Caco-2 (cell line): ENCODE measurements at regions not wholly inside any gene's neighbourhood (a gene's known extent, or its start where the extent isn't known, plus 50 kb on each side); places are given as distances from the start of the nearest gene placed in this dataset.

Source experiments
- BruUV-seq: library from RNA; stranded (reverse); fragments of 400-500 nt; replicated peaks from 2 replicates; lab custom pipeline; 2021; lab: Mats Ljungman, UMichigan
- CTCF ChIA-PET: fragments of 300-600 bp; sonication (Branson Sonifier 250); formaldehyde crosslinking; loops from one replicate; lab custom pipeline; 2022; ENCODE audit warnings: antibody characterized with exemption; lab: Charles Lee
- POLR2A ChIA-PET: fragments of 300-600 bp; sonication (Branson Sonifier 250); formaldehyde crosslinking; loops from one replicate; lab custom pipeline; 2022; ENCODE audit warnings: antibody characterized with exemption; lab: Charles Lee
- DNase-seq, 2 experiments: peaks; one replicate each; pipeline versions ENCODE4 v3.0.0 to v3.0.0-alpha.2; 2020 to 2022
- H3K27me3 ChIP-seq: replicated peaks from 2 replicates; pipeline ENCODE4 v1.6.0; 2011; ENCODE audit warnings: low read length; ENCODE audit not compliant: control insufficient read depth, insufficient read depth
- H3K36me3 ChIP-seq: 2 replicates; pipeline ENCODE4 v1.5.1; 2011; ENCODE audit warnings: low read length; ENCODE audit not compliant: control insufficient read depth, insufficient read depth
- H3K4me1 ChIP-seq: fragments of 250-450 bp; sonication (Bioruptor Pico); 2 replicates; pipeline ENCODE4 v1.5.1; 2020; ENCODE audit warnings: mild to moderate bottlenecking
- H3K4me3 ChIP-seq: 2 replicates; pipeline ENCODE4 v1.5.1; 2011; ENCODE audit warnings: low read depth, mild to moderate bottlenecking, control low read depth, low read length
- H3K9me3 ChIP-seq: fragments of 250-450 bp; sonication (Bioruptor Pico); 2 replicates; pipeline ENCODE4 v1.5.1; 2020; ENCODE audit warnings: mild to moderate bottlenecking, moderate library complexity
- H3K27ac Mint-ChIP-seq: one replicate; pipeline ENCODE4 v1.8.0; 2022; ENCODE audit warnings: mixed read lengths; ENCODE audit not compliant: unreplicated experiment
- H3K27me3 Mint-ChIP-seq: one replicate; pipeline ENCODE4 v1.8.0; 2022; ENCODE audit warnings: mixed read lengths; ENCODE audit not compliant: insufficient read depth, unreplicated experiment
- H3K36me3 Mint-ChIP-seq: one replicate; pipeline ENCODE4 v1.8.0; 2022; ENCODE audit warnings: mild to moderate bottlenecking, mixed read lengths; ENCODE audit not compliant: insufficient read depth, unreplicated experiment
- H3K4me1 Mint-ChIP-seq: one replicate; pipeline ENCODE4 v1.8.0; 2022; ENCODE audit warnings: low read depth, mixed read lengths; ENCODE audit not compliant: unreplicated experiment
- H3K4me3 Mint-ChIP-seq: one replicate; pipeline ENCODE4 v1.8.0; 2022; ENCODE audit warnings: mild to moderate bottlenecking, moderate library complexity, mixed read lengths; ENCODE audit not compliant: unreplicated experiment
- H3K9me3 Mint-ChIP-seq: one replicate; pipeline ENCODE4 v1.8.0; 2022; ENCODE audit warnings: mixed read lengths; ENCODE audit not compliant: unreplicated experiment
- CTCF ChIP-seq, 2 experiments: fragments of 200-600 bp in 1 of 2; IDR thresholded peaks; 1 replicate in 1 of 2; 2 replicates in 1 of 2; pipeline versions ENCODE4 v1.5.1 to v1.8.0; 2011 to 2022; ENCODE audit warnings: antibody characterized with exemption in 1 of 2, control low read depth in 1 of 2, inconsistent platforms in 1 of 2, low read depth in 1 of 2, low read length in 1 of 2, mild to moderate bottlenecking in 1 of 2, moderate library complexity in 1 of 2; ENCODE audit not compliant: insufficient read depth in 1 of 2, severe bottlenecking in 1 of 2, unreplicated experiment in 1 of 2
- intact Hi-C: fragments of 100-400 bp; cut with micrococcal nuclease; formaldehyde crosslinking; loops from one replicate; pipeline ENCODE4 v1.10.0; 2022; ENCODE audit not compliant: unreplicated experiment

GRCh38 chr2:117631152-117631945 is 183.1 kb upstream of the DDX18 start:
- Histone ChIP-seq H3K4me3 (no peak overlapping the region), H3K4me1 (no peaks in the 10 kb centered on the region), H3K9me3 (no peaks in the 10 kb centered on the region; the same call in 1 of the 2 replicates), H3K36me3 (no peaks in the 10 kb centered on the region), H3K27me3 (peaks cover 2% of the 10 kb centered on the region; the same call in 1 of the 2 replicates)
- POLR2A ChIA-PET: no interaction called here
- intact Hi-C loops: no loop called here
- no TSS peak for BruUV-seq
- CTCF ChIA-PET: no interaction called here
- DNase-seq: no peak
- Mint-ChIP-seq H3K36me3 (no peaks in the 10 kb centered on the region), H3K9me3 (no peaks in the 10 kb centered on the region), H3K4me1 (no peaks in the 10 kb centered on the region), H3K27ac (no peak overlapping the region), H3K4me3 (no peak overlapping the region), H3K27me3 (no peaks in the 10 kb centered on the region)
- no peak for TF ChIP-seq CTCF (IDR thresholded peaks at IDR 0.05; ENCODE audit: insufficient read depth in 1 of 2, low read depth in 1 of 2, low read length in 1 of 2, severe bottlenecking in 1 of 2, unreplicated experiment in 1 of 2)

- Histone ChIP-seq H3K4me3 (no peak overlapping the region), H3K27me3 (peaks cover 2% of the 10 kb centered on the region; the same call in 1 of the 2 replicates), H3K36me3 (no peaks in the 10 kb centered on the region), H3K9me3 (no peaks in the 10 kb centered on the region), H3K4me1 (no peaks in the 10 kb centered on the region)
- CTCF ChIA-PET: no interaction called here
- Mint-ChIP-seq H3K27me3 (no peaks in the 10 kb centered on the region), H3K4me3 (no peak overlapping the region), H3K9me3 (peaks cover 10% of the 10 kb centered on the region), H3K4me1 (no peaks in the 10 kb centered on the region), H3K36me3 (no peaks in the 10 kb centered on the region), H3K27ac (no peak overlapping the region)
- intact Hi-C loops: no loop called here
- no TSS peak for BruUV-seq
- POLR2A ChIA-PET: no interaction called here
- TF ChIP-seq CTCF (IDR thresholded peaks at IDR 0.05; ENCODE audit: insufficient read depth in 1 of 2, low read depth in 1 of 2, low read length in 1 of 2, severe bottlenecking in 1 of 2, unreplicated experiment in 1 of 2): no peak
- DNase-seq: no peak
Measured at GRCh38 chr2:117635481-117635880, 179.0 kb upstream of the DDX18 start.

- H3K27me3 Mint-ChIP-seq: no peaks in the 10 kb centered on the region
- Histone ChIP-seq H3K27me3 (no peaks in the 10 kb centered on the region), H3K36me3 (no peaks in the 10 kb centered on the region), H3K4me3 (no peak overlapping the region), H3K9me3 (no peaks in the 10 kb centered on the region), H3K4me1 (no peaks in the 10 kb centered on the region)
- DNase-seq: no peak
- peaks cover 10% of the 10 kb centered on the region for H3K9me3 Mint-ChIP-seq
- no peak overlapping the region for H3K4me3 Mint-ChIP-seq
- no peaks in the 10 kb centered on the region for H3K4me1 Mint-ChIP-seq
- ChIA-PET POLR2A (no interaction called here), CTCF (no interaction called here)
- no peaks in the 10 kb centered on the region for H3K36me3 Mint-ChIP-seq
- intact Hi-C loops: no loop called here
- BruUV-seq: no TSS peak
- no peak overlapping the region for H3K27ac Mint-ChIP-seq
- TF ChIP-seq CTCF (IDR thresholded peaks at IDR 0.05; ENCODE audit: insufficient read depth in 1 of 2, low read depth in 1 of 2, low read length in 1 of 2, severe bottlenecking in 1 of 2, unreplicated experiment in 1 of 2): no peak
Measured at GRCh38 chr2:117639401-117639800, 175.1 kb upstream of the DDX18 start.
